ENCODE measurements at regions not wholly inside any gene's neighbourhood (a gene's known extent, or its start where the extent isn't known, plus 50 kb on each side); places are given as distances from the start of the nearest gene placed in this dataset.

DNA sequence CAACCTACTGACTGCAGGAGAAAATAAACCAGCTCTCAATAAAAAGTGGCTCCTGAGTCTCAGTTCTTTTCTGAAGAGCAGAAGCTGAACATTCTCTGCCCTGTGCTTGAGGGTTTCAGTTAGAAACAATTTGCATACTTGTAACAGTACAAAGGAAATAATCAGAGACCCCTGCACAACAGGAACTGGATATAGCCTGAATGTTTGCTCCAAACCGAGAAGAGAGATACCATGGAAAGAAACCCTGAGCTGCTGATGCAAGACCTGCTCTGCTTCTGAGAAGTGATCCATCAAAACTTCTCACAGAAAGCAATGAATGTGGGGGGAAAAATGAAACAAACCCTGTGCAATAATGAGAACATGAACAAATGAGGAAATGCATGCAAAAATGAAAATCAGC is 592.9 kb downstream of the SEMA5A start:
- Histone ChIP-seq H3K9me3 (replicated peaks in 1 of 3) (no peaks in the 10 kb centered on the region), H3K36me3 (replicated peaks in 1 of 2) (no peaks in the 10 kb centered on the region), H3K4me1 (replicated peaks in 1 of 2) (no peaks in the 10 kb centered on the region), H3K27me3 (no peaks in the 10 kb centered on the region), H3K27ac (no peak overlapping the region), H3K4me3 (no peak overlapping the region)
- WGBS, 4 donors, result 25 to 41% (median 35%) methylated on average over 1 of the region's 1 CpG
- intact Hi-C loops (cut with DNase I), result no loop called here
- no peak for TF ChIP-seq CTCF (IDR thresholded peaks at IDR 0.05)
- no peak for TF ChIP-seq POLR2A (IDR thresholded peaks at IDR 0.05)
- no peak for DNase-seq

- Histone ChIP-seq H3K9me3 (replicated peaks in 1 of 3) (no peaks in the 10 kb centered on the region), H3K4me1 (replicated peaks in 1 of 2) (no peaks in the 10 kb centered on the region), H3K4me3 (no peak overlapping the region), H3K27me3 (no peaks in the 10 kb centered on the region), H3K36me3 (replicated peaks in 1 of 2) (no peaks in the 10 kb centered on the region), H3K27ac (no peak overlapping the region)
- WGBS, 4 donors, result 50 to 65% (median 58%) methylated on average over 1 of the region's 1 CpG
- intact Hi-C loops (cut with DNase I), result no loop called here
- no peak for DNase-seq
- TF ChIP-seq POLR2A (IDR thresholded peaks at IDR 0.05) (no peak), CTCF (IDR thresholded peaks at IDR 0.05) (no peak)
Observed at GRCh38 chr5:8953911-8954438, 591.9 kb downstream of the SEMA5A start.

- intact Hi-C loops (cut with DNase I), result no loop called here
- DNase-seq, result no peak
- Histone ChIP-seq H3K9me3 (replicated peaks in 1 of 3) (no peaks in the 10 kb centered on the region), H3K27ac (no peak overlapping the region), H3K36me3 (replicated peaks in 1 of 2) (no peaks in the 10 kb centered on the region), H3K4me1 (replicated peaks in 1 of 2) (no peaks in the 10 kb centered on the region), H3K27me3 (no peaks in the 10 kb centered on the region), H3K4me3 (no peak overlapping the region)
- WGBS, 4 donors, result 49 to 55% (median 51%) methylated on average over 2 of the region's 2 CpGs
- TF ChIP-seq CTCF (IDR thresholded peaks at IDR 0.05) (no peak), POLR2A (IDR thresholded peaks at IDR 0.05) (no peak)
Observed at GRCh38 chr5:8954801-8955200, 591.1 kb downstream of the SEMA5A start.

- DNase-seq, result no peak
- H3K9me3 ChIP-seq (replicated peaks in 1 of 3), result no peaks in the 10 kb centered on the region
- no peaks in the 10 kb centered on the region for H3K36me3 ChIP-seq (replicated peaks in 1 of 2)
- no peak overlapping the region for H3K4me3 ChIP-seq
- TF ChIP-seq POLR2A (IDR thresholded peaks at IDR 0.05) (no peak), CTCF (IDR thresholded peaks at IDR 0.05) (no peak)
- H3K27ac ChIP-seq, result no peak overlapping the region
- no peaks in the 10 kb centered on the region for H3K27me3 ChIP-seq
- WGBS, 4 donors, result 76 to 87% (median 80%) methylated on average over 2 of the region's 2 CpGs
- intact Hi-C loops (cut with DNase I), result no loop called here
- H3K4me1 ChIP-seq (replicated peaks in 1 of 2), result no peaks in the 10 kb centered on the region
Observed at GRCh38 chr5:8956659-8957058, 589.2 kb downstream of the SEMA5A start.
